Left lung (tissue), 4 donors: ENCODE measurements at regions not wholly inside any gene's neighbourhood (a gene's known extent, or its start where the extent isn't known, plus 50 kb on each side); places are given as distances from the start of the nearest gene placed in this dataset.

Experiments used
- ATAC-seq: fragments of 200-7000 bp; cut with Tn5 transposase; one replicate; pipeline ENCODE4 v1.9.1; 2020; ENCODE audit warnings: moderate library complexity
- DNase-seq, 4 donors: peaks; one replicate each; pipeline ENCODE4 v3.0.0-alpha.2; 2013 to 2020
- H3K27ac ChIP-seq, 2 donors: fragments of 200-600 bp; sonication (generic) in 1 of 2; one replicate each; pipeline versions ENCODE4 v1.5.0 to v1.8.0; 2020 to 2021
- H3K27me3 ChIP-seq, 2 donors: fragments of 200-600 bp; sonication (generic) in 1 of 2; one replicate each; pipeline versions ENCODE4 v1.5.0 to v1.8.0; 2020 to 2021
- H3K36me3 ChIP-seq, 2 donors: fragments of 200-600 bp; sonication (generic) in 1 of 2; one replicate each; pipeline versions ENCODE4 v1.5.0 to v1.8.0; 2020 to 2021
- H3K4me1 ChIP-seq, 2 donors: fragments of 200-600 bp; one replicate each; pipeline ENCODE4 v1.8.0; 2021
- H3K4me3 ChIP-seq, 2 donors: fragments of 200-600 bp; sonication (generic) in 1 of 2; one replicate each; pipeline versions ENCODE4 v1.5.0 to v1.8.0; 2020 to 2021; ENCODE audit warnings: mild to moderate bottlenecking in 1 of 2
- H3K9me3 ChIP-seq, 2 donors: fragments of 200-600 bp; sonication (generic) in 1 of 2; one replicate each; pipeline versions ENCODE4 v1.5.0 to v1.8.0; 2020 to 2021
- CTCF ChIP-seq, 2 donors: fragments of 200-600 bp; sonication (generic) in 1 of 2; IDR thresholded peaks; one replicate each; pipeline versions ENCODE4 v1.5.0 to v1.8.0; 2021; ENCODE audit warnings: antibody characterized with exemption in 2 of 2
- intact Hi-C, 2 donors: fragments of 100-400 bp; cut with DNase I; formaldehyde crosslinking; loops; one replicate each; pipeline versions ENCODE4 v1.11.2 to v1.14.2; 2022
- donor health status: DM: no; HTN: yes; CAD: no.
- donor health status: DM: no; HTN: no; CAD: no.

GRCh38 chr2:59250307-59250677, 1009.2 kb upstream of the FANCL start:
- Histone ChIP-seq H3K27ac (no peak overlapping the region), H3K9me3 (no peaks in the 10 kb centered on the region), H3K36me3 (no peaks in the 10 kb centered on the region), H3K4me3 (no peak overlapping the region), H3K4me1 (no peaks in the 10 kb centered on the region), H3K27me3 (no peaks in the 10 kb centered on the region)
- ATAC-seq (no peak), DNase-seq (no peak)
- no peak for TF ChIP-seq CTCF (IDR thresholded peaks at IDR 0.05)
- intact Hi-C loops, result no loop called here

GRCh38 chr2:59249441-59250306, 1008.5 kb upstream of the FANCL start:
- intact Hi-C loops, result no loop called here
- no peaks in the 10 kb centered on the region for H3K27me3 ChIP-seq
- no peak overlapping the region for H3K27ac ChIP-seq
- DNase-seq, result no peak
- no peaks in the 10 kb centered on the region for H3K36me3 ChIP-seq
- H3K4me1 ChIP-seq, result no peaks in the 10 kb centered on the region
- TF ChIP-seq CTCF (IDR thresholded peaks at IDR 0.05), result no peak
- no peak for ATAC-seq
- H3K9me3 ChIP-seq, result no peaks in the 10 kb centered on the region
- H3K4me3 ChIP-seq, result no peak overlapping the region

GRCh38 chr2:59239146-59239545, 998.0 kb upstream of the FANCL start:
- no peak for TF ChIP-seq CTCF (IDR thresholded peaks at IDR 0.05)
- Histone ChIP-seq H3K27ac (no peak overlapping the region), H3K4me1 (no peaks in the 10 kb centered on the region), H3K36me3 (no peaks in the 10 kb centered on the region), H3K27me3 (no peaks in the 10 kb centered on the region), H3K4me3 (no peak overlapping the region), H3K9me3 (no peaks in the 10 kb centered on the region)
- intact Hi-C loops, result no loop called here
- ATAC-seq, result no peak
- no peak for DNase-seq

GRCh38 chr2:59237311-59237710, 996.2 kb upstream of the FANCL start:
- no peak overlapping the region for H3K4me3 ChIP-seq
- H3K9me3 ChIP-seq, result no peaks in the 10 kb centered on the region
- H3K27ac ChIP-seq, result no peak overlapping the region
- H3K27me3 ChIP-seq, result no peaks in the 10 kb centered on the region
- no peaks in the 10 kb centered on the region for H3K36me3 ChIP-seq
- no peaks in the 10 kb centered on the region for H3K4me1 ChIP-seq
- TF ChIP-seq CTCF (IDR thresholded peaks at IDR 0.05), result no peak
- no peak for DNase-seq
- ATAC-seq, result no peak
- intact Hi-C loops, result no loop called here

DNA sequence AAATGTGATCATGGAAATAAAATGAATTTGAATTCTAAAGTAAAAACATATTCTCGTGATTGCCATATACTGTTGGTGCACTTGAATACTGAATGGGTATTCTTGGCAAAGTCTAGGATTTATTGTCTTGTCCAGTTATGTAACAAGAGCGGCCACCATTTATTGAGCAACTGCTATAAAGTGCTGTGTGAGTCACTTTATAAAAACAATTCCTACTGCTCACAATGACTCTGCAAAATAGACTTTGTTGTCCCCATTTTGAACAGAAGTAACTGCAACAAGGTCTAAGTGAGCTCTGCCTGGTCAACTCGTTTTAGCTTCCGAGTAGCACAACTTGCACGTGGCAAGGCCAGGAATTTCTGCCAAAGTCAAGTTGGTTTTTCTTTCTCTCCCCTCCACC, 995.6 kb upstream of the FANCL start:
- intact Hi-C loops, result no loop called here
- no peak for TF ChIP-seq CTCF (IDR thresholded peaks at IDR 0.05)
- no peak for ATAC-seq

More for the DNA sequence above, 995.6 kb upstream of the FANCL start:
- H3K9me3 ChIP-seq, result peaks cover 0 to 2% of the 10 kb centered on the region in 2 donors
- H3K27me3 ChIP-seq, result no peaks in the 10 kb centered on the region
- DNase-seq, result no peak
- H3K36me3 ChIP-seq, result no peaks in the 10 kb centered on the region
- no peak overlapping the region for H3K4me3 ChIP-seq
- H3K27ac ChIP-seq, result no peak overlapping the region
- H3K4me1 ChIP-seq, result no peaks in the 10 kb centered on the region
